GM12878 (cell line): ENCODE measurements at regions not wholly inside any gene's neighbourhood (a gene's known extent, or its start where the extent isn't known, plus 50 kb on each side); places are given as distances from the start of the nearest gene placed in this dataset.

Experiments
- ATAC-seq: fragments of 200-7000 bp; cut with Tn5 transposase; 3 replicates; pipeline ENCODE4 v1.9.1; 2020; ENCODE audit warnings: mild to moderate bottlenecking, moderate library complexity
- BruUV-seq: library from RNA; stranded (reverse); fragments of 400-500 nt; replicated peaks from 2 replicates; lab custom pipeline; 2021; lab: Mats Ljungman, UMichigan
- CTCF ChIA-PET: fragments of 300-600 bp; sonication (Branson Sonifier 250); formaldehyde crosslinking; extraction: SDS; loops from one replicate; lab custom pipeline; 2021; ENCODE audit warnings: inconsistent platforms; lab: Yijun Ruan, JAX
- POLR2A ChIA-PET: fragments of 350-600 bp; formaldehyde crosslinking; extraction: SDS; loops from one replicate; lab custom pipeline; 2021; ENCODE audit warnings: inconsistent platforms; lab: Charles Lee
- RAD21 ChIA-PET: fragments of 300-600 bp; sonication (Branson Sonifier 250); formaldehyde crosslinking; loops from one replicate; lab custom pipeline; 2023; ENCODE audit warnings: antibody characterized with exemption; ENCODE audit not compliant: unreplicated experiment; lab: Charles Lee
- SMC1A ChIA-PET: fragments of 300-600 bp; sonication (Branson Sonifier 250); formaldehyde crosslinking; loops from one replicate; lab custom pipeline; 2023; ENCODE audit not compliant: unreplicated experiment, uncharacterized antibody; lab: Charles Lee
- DNase-seq: peaks from one replicate; pipeline ENCODE4 v3.0.0-alpha.2; 2011; ENCODE audit warnings: low read depth, low spot score
- FAIRE-seq: peaks from 3 replicates; lab custom pipeline; 2011; peaks lifted over from hg19 to GRCh38; lab: Jason Lieb, UNC
- H2AFZ ChIP-seq: 2 replicates; pipeline ENCODE4 v1.6.0; 2011; ENCODE audit warnings: low read depth, low read length, control low read depth; ENCODE audit not compliant: control insufficient read depth
- H3K27ac ChIP-seq: 2 replicates; pipeline ENCODE4 v1.5.1; 2011; ENCODE audit warnings: control low read depth; ENCODE audit not compliant: control insufficient read depth, insufficient read depth
- H3K27me3 ChIP-seq, 2 experiments: replicated peaks in 1 of 2; 2 replicates each; pipeline versions ENCODE4 v1.6.0 to v1.6.1; 2011; ENCODE audit warnings: low read length in 1 of 2; ENCODE audit not compliant: control insufficient read depth in 2 of 2, insufficient read depth in 2 of 2
- H3K36me3 ChIP-seq, 2 experiments: 2 replicates each; pipeline ENCODE4 v1.5.1; 2011; ENCODE audit warnings: low read length in 1 of 2; ENCODE audit not compliant: control insufficient read depth in 2 of 2, insufficient read depth in 2 of 2
- H3K4me1 ChIP-seq: 2 replicates; pipeline ENCODE4 v1.6.1; 2011; ENCODE audit warnings: mild to moderate bottlenecking, low read length, moderate library complexity, mixed read lengths; ENCODE audit not compliant: control insufficient read depth, insufficient read depth
- H3K4me2 ChIP-seq: 2 replicates; pipeline ENCODE4 v1.6.0; 2011; ENCODE audit warnings: control low read depth; ENCODE audit not compliant: control insufficient read depth, insufficient read depth
- H3K4me3 ChIP-seq: fragments of 200-600 bp; sonication (generic); 2 replicates; pipeline ENCODE4 v1.5.1; 2016
- H3K79me2 ChIP-seq: 2 replicates; pipeline ENCODE4 v1.6.0; 2011; ENCODE audit warnings: low read length; ENCODE audit not compliant: control insufficient read depth, insufficient read depth
- H3K9ac ChIP-seq: 2 replicates; pipeline ENCODE4 v1.8.0; 2011; ENCODE audit warnings: low read length, control low read depth, mixed read lengths; ENCODE audit not compliant: control insufficient read depth, insufficient read depth
- H3K9me3 ChIP-seq: replicated peaks from 3 replicates; pipeline ENCODE4 v1.5.1; 2011; ENCODE audit warnings: mild to moderate bottlenecking, low read length; ENCODE audit not compliant: control insufficient read depth, insufficient read depth
- H4K20me1 ChIP-seq: 2 replicates; pipeline ENCODE4 v1.6.0; 2011; ENCODE audit not compliant: control insufficient read depth, insufficient read depth
- BMI1 ChIP-seq: fragments of 450-650 bp; IDR thresholded peaks from 2 replicates; pipeline ENCODE4 v1.6.1; 2016; ENCODE audit warnings: mild to moderate bottlenecking, moderate library complexity, borderline replicate concordance
- CBX5 ChIP-seq: sonication (generic); IDR thresholded peaks from 2 replicates; pipeline ENCODE4 v1.6.1; 2016; ENCODE audit warnings: low read depth, moderate library complexity, mild to moderate bottlenecking, inconsistent platforms
- CREB1 ChIP-seq: IDR thresholded peaks from 2 replicates; pipeline ENCODE4 v1.6.1; 2012; ENCODE audit warnings: low read depth, mild to moderate bottlenecking, inconsistent platforms
- FOXK2 ChIP-seq: fragments of 450-650 bp; IDR thresholded peaks from 2 replicates; pipeline ENCODE4 v1.6.1; 2017; ENCODE audit warnings: mild to moderate bottlenecking, moderate library complexity
- IRF5 ChIP-seq: fragments of 450-650 bp; IDR thresholded peaks from 2 replicates; pipeline ENCODE4 v1.6.1; 2017; ENCODE audit warnings: borderline replicate concordance
- MAX ChIP-seq: IDR thresholded peaks from 2 replicates; pipeline ENCODE4 v1.6.1; 2012; ENCODE audit warnings: low read depth, low read length, improper control_type of control experiment
- MEF2A ChIP-seq: IDR thresholded peaks from 2 replicates; pipeline ENCODE4 v1.6.1; 2011; ENCODE audit warnings: low read depth, mild to moderate bottlenecking, low read length, moderate library complexity; ENCODE audit not compliant: insufficient read depth
- MTA2 ChIP-seq: fragments of 450-650 bp; IDR thresholded peaks from 2 replicates; pipeline ENCODE4 v1.6.1; 2016; ENCODE audit warnings: low read depth, mild to moderate bottlenecking, moderate library complexity
- NFYB ChIP-seq: IDR thresholded peaks from 2 replicates; pipeline ENCODE4 v1.6.1; 2011; ENCODE audit warnings: low read depth, mild to moderate bottlenecking, low read length, improper control_type of control experiment, moderate library complexity; ENCODE audit not compliant: insufficient read depth
- NKRF ChIP-seq: fragments of 450-650 bp; conservative IDR thresholded peaks from 2 replicates; pipeline ENCODE4 v1.6.1; 2017; ENCODE audit warnings: mild to moderate bottlenecking, moderate library complexity
- NR2F1 ChIP-seq: fragments of 450-650 bp; conservative IDR thresholded peaks from 2 replicates; pipeline ENCODE4 v1.6.1; 2017; ENCODE audit warnings: mild to moderate bottlenecking
- PBX3 ChIP-seq: IDR thresholded peaks from 2 replicates; pipeline ENCODE4 v1.6.1; 2011; ENCODE audit warnings: mild to moderate bottlenecking, low read depth, low read length, moderate library complexity; ENCODE audit not compliant: insufficient replicate concordance
- SPI1 ChIP-seq: IDR thresholded peaks from 2 replicates; pipeline ENCODE4 v1.6.1; 2011; ENCODE audit warnings: low read depth, mild to moderate bottlenecking, low read length, moderate library complexity, borderline replicate concordance; ENCODE audit not compliant: insufficient read depth
- TAF1 ChIP-seq: IDR thresholded peaks from 2 replicates; pipeline ENCODE4 v1.6.1; 2011; ENCODE audit warnings: mild to moderate bottlenecking, low read depth, low read length, borderline replicate concordance
- TBL1XR1 ChIP-seq: IDR thresholded peaks from 2 replicates; pipeline ENCODE4 v1.6.1; 2012; ENCODE audit warnings: low read depth, low read length, improper control_type of control experiment
- TCF7 ChIP-seq: IDR thresholded peaks from 2 replicates; pipeline ENCODE4 v1.6.1; 2014; ENCODE audit warnings: antibody characterized with exemption, borderline replicate concordance
- ZBED1 ChIP-seq: IDR thresholded peaks from 2 replicates; pipeline ENCODE4 v1.6.1; 2016; ENCODE audit warnings: borderline replicate concordance
- WGBS: methylation state at CpG from one replicate; pipeline ENCODE4 v1.1.6; 2016; ENCODE audit warnings: low lambda C conversion rate; ENCODE audit not compliant: insufficient replicate concordance, insufficient coverage; ENCODE audit errors: missing lambda C conversion rate; 5-methylcytosine and 5-hydroxymethylcytosine counted together
- in situ Hi-C: fragments of 300-500 bp; cut with MboI; formaldehyde crosslinking; loops from 9 replicates; pipeline ENCODE4 v1.14.3; 2018; ENCODE audit warnings: mixed read lengths
- intact Hi-C: fragments of 100-400 bp; cut with micrococcal nuclease; formaldehyde crosslinking; loops from one replicate; pipeline ENCODE4 v1.14.2; 2022; ENCODE audit not compliant: unreplicated experiment

DNA sequence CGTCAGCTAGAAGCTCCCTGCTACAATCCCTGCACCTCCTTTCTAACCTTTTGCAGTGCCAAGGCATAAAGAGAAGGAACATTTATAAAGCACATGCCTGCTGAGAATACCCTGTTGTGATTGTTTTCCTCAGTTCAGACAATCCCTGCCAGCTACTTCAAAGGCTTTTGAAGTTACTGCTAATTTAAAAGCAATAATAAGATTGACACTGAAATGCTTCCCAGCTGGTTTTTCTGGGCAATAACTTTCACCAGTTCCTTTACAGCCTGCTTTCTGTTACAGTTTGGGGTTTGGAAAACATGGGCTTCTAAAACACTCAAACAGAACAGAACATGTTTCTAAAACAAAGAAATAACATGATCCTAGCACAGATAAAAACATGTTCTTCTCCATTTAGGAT, 232.3 kb upstream of the CPEB2 start:
- Histone ChIP-seq H2AFZ (no peak overlapping the region), H3K36me3 (no peaks in the 10 kb centered on the region), H3K4me2 (no peak overlapping the region), H3K27ac (no peak overlapping the region), H3K9ac (no peak overlapping the region), H3K4me1 (0 out of 2 replicates have a peak, but pooled peaks cover 3% of the 10 kb centered on the region), H3K27me3 (no peaks in the 10 kb centered on the region), H4K20me1 (no peaks in the 10 kb centered on the region), H3K4me3 (no peak overlapping the region), H3K9me3 (no peaks in the 10 kb centered on the region; the same call in 2 of the 3 replicates), H3K79me2 (no peaks in the 10 kb centered on the region)
- BruUV-seq, result no TSS peak
- ChIA-PET POLR2A (no interaction called here), CTCF (interaction anchor here (1.4 kb wide), 1 partner anchor 79 kb away, joined by 3 read pairs; no protein-coding TSS in a partner anchor), RAD21 (interaction anchor here (1.2 to 1.4 kb wide), 2 partner anchors 18 to 20 kb away, joined by 3 read pairs; no protein-coding TSS in a partner anchor), SMC1A (no interaction called here)
- intact Hi-C loops (no loop called here), in situ Hi-C loops (no loop called here)
- DNase-seq, result no peak
- no peak for FAIRE-seq
- WGBS, result 44% methylated on average over 1 of the region's 1 CpG
- TF ChIP-seq NR2F1 (no peak), TAF1 (no peak), FOXK2 (no peak), CREB1 (no peak), MTA2 (no peak), SPI1 (no peak), BMI1 (no peak), TBL1XR1 (no peak), ZBED1 (no peak), TCF7 (no peak), PBX3 (no peak), CBX5 (no peak), IRF5 (no peak), MEF2A (no peak), MAX (no peak), NFYB (no peak), NKRF (no peak)
- ATAC-seq, result no peak
